ENCODE measurements at regions not wholly inside any gene's neighbourhood (a gene's known extent, or its start where the extent isn't known, plus 50 kb on each side); places are given as distances from the start of the nearest gene placed in this dataset.

- H3K4me3 ChIP-seq (ENCODE audit: low read depth in 1 of 5, low read length in 5 of 5), result no peak overlapping the region
- no peak overlapping the region for H3K9ac ChIP-seq (ENCODE audit: low read length in 5 of 5)
- H3K27ac ChIP-seq (ENCODE audit: low read depth, low read length), result no peak overlapping the region
- H3K36me3 ChIP-seq (ENCODE audit: control insufficient read depth in 5 of 5, insufficient read depth in 5 of 5, low read length in 5 of 5), result no peaks in the 10 kb centered on the region
- H3K27me3 ChIP-seq (ENCODE audit: control insufficient read depth in 5 of 5, insufficient read depth in 4 of 5, low read length in 5 of 5), result no peaks in the 10 kb centered on the region
- peaks cover 0 to 6% (median 0%) of the 10 kb centered on the region in 5 donors for H3K4me1 ChIP-seq (ENCODE audit: control insufficient read depth in 5 of 5, insufficient read depth in 5 of 5, low read length in 5 of 5)
- H3K9me3 ChIP-seq (ENCODE audit: control insufficient read depth in 5 of 5, low read length in 5 of 5), result no peaks in the 10 kb centered on the region
Observed at GRCh38 chr5:69038539-69038938, 55.3 kb upstream of the SLC30A5 start.

GRCh38 chr5:69039829-69040228, 54.0 kb upstream of the SLC30A5 start:
- H3K9ac ChIP-seq (ENCODE audit: low read length in 5 of 5), result no peak overlapping the region
- no peak overlapping the region for H3K27ac ChIP-seq (ENCODE audit: low read depth, low read length)
- H3K4me3 ChIP-seq (ENCODE audit: low read depth in 1 of 5, low read length in 5 of 5), result no peak overlapping the region
- peaks cover 0 to 6% (median 0%) of the 10 kb centered on the region in 5 donors for H3K4me1 ChIP-seq (ENCODE audit: control insufficient read depth in 5 of 5, insufficient read depth in 5 of 5, low read length in 5 of 5)
- H3K36me3 ChIP-seq (ENCODE audit: control insufficient read depth in 5 of 5, insufficient read depth in 5 of 5, low read length in 5 of 5), result no peaks in the 10 kb centered on the region
- no peaks in the 10 kb centered on the region for H3K9me3 ChIP-seq (ENCODE audit: control insufficient read depth in 5 of 5, low read length in 5 of 5)
- no peaks in the 10 kb centered on the region for H3K27me3 ChIP-seq (ENCODE audit: control insufficient read depth in 5 of 5, insufficient read depth in 4 of 5, low read length in 5 of 5)

GRCh38 chr5:69042500-69042899, 51.3 kb upstream of the SLC30A5 start:
- H3K9me3 ChIP-seq (ENCODE audit: control insufficient read depth in 5 of 5, low read length in 5 of 5), result no peaks in the 10 kb centered on the region
- H3K27ac ChIP-seq (ENCODE audit: low read depth, low read length), result no peak overlapping the region
- no peak overlapping the region for H3K9ac ChIP-seq (ENCODE audit: low read length in 5 of 5)
- H3K36me3 ChIP-seq (ENCODE audit: control insufficient read depth in 5 of 5, insufficient read depth in 5 of 5, low read length in 5 of 5), result no peaks in the 10 kb centered on the region
- no peaks in the 10 kb centered on the region for H3K27me3 ChIP-seq (ENCODE audit: control insufficient read depth in 5 of 5, insufficient read depth in 4 of 5, low read length in 5 of 5)
- peaks cover 0 to 6% (median 0%) of the 10 kb centered on the region in 5 donors for H3K4me1 ChIP-seq (ENCODE audit: control insufficient read depth in 5 of 5, insufficient read depth in 5 of 5, low read length in 5 of 5)
- H3K4me3 ChIP-seq (ENCODE audit: low read depth in 1 of 5, low read length in 5 of 5), result no peak overlapping the region

- H3K4me1 ChIP-seq (ENCODE audit: control insufficient read depth in 5 of 5, insufficient read depth in 5 of 5, low read length in 5 of 5), result peaks cover 0 to 6% (median 0%) of the 10 kb centered on the region in 5 donors
- peak overlapping the region; percentile 52 for H3K27ac ChIP-seq (ENCODE audit: low read depth, low read length)
- no peaks in the 10 kb centered on the region for H3K36me3 ChIP-seq (ENCODE audit: control insufficient read depth in 5 of 5, insufficient read depth in 5 of 5, low read length in 5 of 5)
- no peaks in the 10 kb centered on the region for H3K9me3 ChIP-seq (ENCODE audit: control insufficient read depth in 5 of 5, low read length in 5 of 5)
- H3K27me3 ChIP-seq (ENCODE audit: control insufficient read depth in 5 of 5, insufficient read depth in 4 of 5, low read length in 5 of 5), result no peaks in the 10 kb centered on the region
- peak overlapping the region; percentile 66 to 84 (median 81) for H3K4me3 ChIP-seq (ENCODE audit: low read depth in 1 of 5, low read length in 5 of 5)
- peak overlapping the region; percentile 12 to 78 (median 74) for H3K9ac ChIP-seq (ENCODE audit: low read length in 5 of 5)
Observed at GRCh38 chr5:69042915-69043654, 50.7 kb upstream of the SLC30A5 start.

GRCh38 chr5:69043655-69043996, 50.2 kb upstream of the SLC30A5 start:
- Histone ChIP-seq H3K4me1 (ENCODE audit: control insufficient read depth in 5 of 5, insufficient read depth in 5 of 5, low read length in 5 of 5) (peaks cover 0 to 6% (median 0%) of the 10 kb centered on the region in 5 donors), H3K9me3 (ENCODE audit: control insufficient read depth in 5 of 5, low read length in 5 of 5) (no peaks in the 10 kb centered on the region), H3K27me3 (ENCODE audit: control insufficient read depth in 5 of 5, insufficient read depth in 4 of 5, low read length in 5 of 5) (no peaks in the 10 kb centered on the region), H3K9ac (ENCODE audit: low read length in 5 of 5) (peak overlapping the region in 4 of 5 donors; percentile 12 to 78 (median 72)), H3K4me3 (ENCODE audit: low read depth in 1 of 5, low read length in 5 of 5) (peak overlapping the region; percentile 66 to 84 (median 81)), H3K27ac (ENCODE audit: low read depth, low read length) (peak overlapping the region; percentile 52), H3K36me3 (ENCODE audit: control insufficient read depth in 5 of 5, insufficient read depth in 5 of 5, low read length in 5 of 5) (no peaks in the 10 kb centered on the region)

Measured in subcutaneous abdominal adipose tissue (tissue), 5 donors.